Liver (tissue), 7 donors: ENCODE measurements at regions not wholly inside any gene's neighbourhood (a gene's known extent, or its start where the extent isn't known, plus 50 kb on each side); places are given as distances from the start of the nearest gene placed in this dataset.

Experiments used
- DNase-seq: peaks from one replicate; pipeline ENCODE4 v3.0.0-alpha.2; 2017; ENCODE audit warnings: low spot score
- H3K27ac ChIP-seq, 2 donors: one replicate each; pipeline ENCODE4 v1.7.0; 2013; ENCODE audit warnings: inconsistent platforms in 2 of 2, low read length in 2 of 2, control low read depth in 1 of 2, low read depth in 1 of 2, mild to moderate bottlenecking in 1 of 2
- H3K27me3 ChIP-seq, 4 donors: one replicate each; pipeline versions ENCODE4 v1.6.1 to v1.7.0; 2013; ENCODE audit warnings: low read length in 3 of 4, inconsistent platforms in 1 of 4, mild to moderate bottlenecking in 1 of 4, moderate library complexity in 1 of 4; ENCODE audit not compliant: control insufficient read depth in 4 of 4, insufficient read depth in 4 of 4
- H3K36me3 ChIP-seq, 4 donors: one replicate each; pipeline versions ENCODE4 v1.6.1 to v1.7.0; 2013; ENCODE audit warnings: low read length in 3 of 4, mild to moderate bottlenecking in 3 of 4, low read depth in 1 of 4, moderate library complexity in 1 of 4; ENCODE audit not compliant: control insufficient read depth in 4 of 4, insufficient read depth in 3 of 4
- H3K4me1 ChIP-seq, 4 donors: one replicate each; pipeline versions ENCODE4 v1.6.1 to v1.7.0; 2013; ENCODE audit warnings: low read length in 3 of 4, mild to moderate bottlenecking in 3 of 4, moderate library complexity in 1 of 4; ENCODE audit not compliant: control insufficient read depth in 4 of 4, insufficient read depth in 4 of 4
- H3K4me3 ChIP-seq, 3 donors: one replicate each; pipeline versions ENCODE4 v1.6.1 to v1.7.0; 2013; ENCODE audit warnings: low read length in 3 of 3, control low read depth in 1 of 3, low read depth in 1 of 3, mild to moderate bottlenecking in 1 of 3
- H3K9ac ChIP-seq, 2 donors: one replicate each; pipeline ENCODE4 v1.7.0; 2013; ENCODE audit warnings: low read length in 2 of 2, mild to moderate bottlenecking in 2 of 2, moderate library complexity in 2 of 2, control low read depth in 1 of 2, low read depth in 1 of 2
- H3K9me3 ChIP-seq, 4 donors: one replicate each; pipeline versions ENCODE4 v1.6.1 to v1.7.0; 2013; ENCODE audit warnings: low read length in 3 of 4; ENCODE audit not compliant: control insufficient read depth in 4 of 4
- ATF3 ChIP-seq: IDR thresholded peaks from 2 replicates; pipeline ENCODE4 v1.6.1; 2016; ENCODE audit warnings: antibody characterized with exemption
- CTCF ChIP-seq: fragments of 150-350 bp; IDR thresholded peaks from 2 replicates; pipeline ENCODE4 v1.5.1; 2017; ENCODE audit warnings: improper control_type of control experiment, low read depth, low read length; ENCODE audit not compliant: missing input control
- EGR1 ChIP-seq, 2 donors: IDR thresholded peaks; 2 replicates each; pipeline ENCODE4 v1.6.1; 2016 to 2018; ENCODE audit warnings: antibody characterized with exemption in 2 of 2, low read depth in 2 of 2
- FOXA1 ChIP-seq: IDR thresholded peaks from 2 replicates; pipeline ENCODE4 v1.6.1; 2016; ENCODE audit warnings: antibody characterized with exemption
- FOXA2 ChIP-seq: IDR thresholded peaks from 2 replicates; pipeline ENCODE4 v1.6.1; 2016; ENCODE audit warnings: antibody characterized with exemption
- GABPA ChIP-seq, 2 donors: IDR thresholded peaks in 1 of 2; conservative IDR thresholded peaks in 1 of 2; 2 replicates each; pipeline ENCODE4 v1.6.1; 2016; ENCODE audit warnings: antibody characterized with exemption in 2 of 2, mild to moderate bottlenecking in 1 of 2, moderate library complexity in 1 of 2
- HNF4A ChIP-seq, 2 donors: conservative IDR thresholded peaks; 2 replicates each; pipeline ENCODE4 v1.6.1; 2016; ENCODE audit warnings: antibody characterized with exemption in 2 of 2, mild to moderate bottlenecking in 2 of 2
- HNF4G ChIP-seq: IDR thresholded peaks from 2 replicates; pipeline ENCODE4 v1.6.1; 2016; ENCODE audit warnings: antibody characterized with exemption
- JUND ChIP-seq, 2 donors: IDR thresholded peaks; 2 replicates each; pipeline ENCODE4 v1.6.1; 2016; ENCODE audit warnings: antibody characterized with exemption in 2 of 2
- MAX ChIP-seq: IDR thresholded peaks from 2 replicates; pipeline ENCODE4 v1.6.1; 2016; ENCODE audit warnings: antibody characterized with exemption
- NR2F2 ChIP-seq: IDR thresholded peaks from 2 replicates; pipeline ENCODE4 v1.6.1; 2016; ENCODE audit warnings: antibody characterized with exemption
- RAD21 ChIP-seq, 2 donors: IDR thresholded peaks; 2 replicates each; pipeline ENCODE4 v1.6.1; 2016; ENCODE audit warnings: antibody characterized with exemption in 2 of 2, mild to moderate bottlenecking in 2 of 2
- REST ChIP-seq: IDR thresholded peaks from 2 replicates; pipeline ENCODE4 v1.6.1; 2016; ENCODE audit warnings: antibody characterized with exemption, mild to moderate bottlenecking
- RXRA ChIP-seq, 2 donors: IDR thresholded peaks; 2 replicates each; pipeline ENCODE4 v1.6.1; 2017 to 2018; ENCODE audit warnings: antibody characterized with exemption in 2 of 2, mild to moderate bottlenecking in 1 of 2
- SP1 ChIP-seq: IDR thresholded peaks from 2 replicates; pipeline ENCODE4 v1.6.1; 2018; ENCODE audit warnings: antibody characterized with exemption, mild to moderate bottlenecking
- TAF1 ChIP-seq: conservative IDR thresholded peaks from 2 replicates; pipeline ENCODE4 v1.6.1; 2016; ENCODE audit warnings: antibody characterized with exemption, mild to moderate bottlenecking
- ZBTB33 ChIP-seq: IDR thresholded peaks from 2 replicates; pipeline ENCODE4 v1.6.1; 2016; ENCODE audit warnings: antibody characterized with exemption
- donor health status: healthy.
- donor health status: healthy.
- donor health status: healthy.
- donor health status: healthy.

- no peaks in the 10 kb centered on the region for H3K9me3 ChIP-seq
- no peaks in the 10 kb centered on the region for H3K4me1 ChIP-seq
- H3K27ac ChIP-seq: no peak overlapping the region
- no peak overlapping the region for H3K4me3 ChIP-seq
- no peak overlapping the region for H3K9ac ChIP-seq
- H3K27me3 ChIP-seq: no peaks in the 10 kb centered on the region
- H3K36me3 ChIP-seq: no peaks in the 10 kb centered on the region
- no peak for DNase-seq
- TF ChIP-seq RXRA (IDR thresholded peaks at IDR 0.05): no peak
- no peak for TF ChIP-seq ZBTB33
- TF ChIP-seq RAD21 (IDR thresholded peaks at IDR 0.05): no peak
- TF ChIP-seq FOXA2: no peak
- no peak for TF ChIP-seq NR2F2
- TF ChIP-seq EGR1 (IDR thresholded peaks at IDR 0.05; ENCODE audit: low read depth in 2 of 2): no peak
- TF ChIP-seq FOXA1: no peak
- TF ChIP-seq GABPA (IDR thresholded peaks at IDR 0.05 in 1 of 2, conservative IDR thresholded peaks at IDR 0.05 in 1 of 2): no peak
- no peak for TF ChIP-seq MAX
- no peak for TF ChIP-seq CTCF
- TF ChIP-seq JUND (IDR thresholded peaks at IDR 0.05): no peak
- TF ChIP-seq SP1: no peak
- TF ChIP-seq HNF4A (conservative IDR thresholded peaks at IDR 0.05): no peak
- no peak for TF ChIP-seq HNF4G
- TF ChIP-seq ATF3: no peak
- TF ChIP-seq REST: no peak
- TF ChIP-seq TAF1: no peak
These were observed 1705.3 kb upstream of the CDH9 start for GRCh38 chr5:28743716-28744110.
